DND-41 (cell line): ENCODE measurements at regions not wholly inside any gene's neighbourhood (a gene's known extent, or its start where the extent isn't known, plus 50 kb on each side); places are given as distances from the start of the nearest gene placed in this dataset.

Experiments used
- EZH2 ChIP-seq: IDR thresholded peaks from 3 replicates; pipeline ENCODE4 v1.6.1; 2012; ENCODE audit warnings: borderline replicate concordance, low read depth, mild to moderate bottlenecking, moderate library complexity, low read length, inconsistent platforms; ENCODE audit not compliant: severe bottlenecking
- TF ChIP-seq, protein P1 (sequence below): IDR thresholded peaks from 2 replicates; pipeline ENCODE4 v1.5.1; 2012; ENCODE audit warnings: borderline replicate concordance, low read length, moderate library complexity, mild to moderate bottlenecking; ENCODE audit not compliant: poor library complexity, severe bottlenecking; ENCODE audit errors: extremely low read depth

DNA sequence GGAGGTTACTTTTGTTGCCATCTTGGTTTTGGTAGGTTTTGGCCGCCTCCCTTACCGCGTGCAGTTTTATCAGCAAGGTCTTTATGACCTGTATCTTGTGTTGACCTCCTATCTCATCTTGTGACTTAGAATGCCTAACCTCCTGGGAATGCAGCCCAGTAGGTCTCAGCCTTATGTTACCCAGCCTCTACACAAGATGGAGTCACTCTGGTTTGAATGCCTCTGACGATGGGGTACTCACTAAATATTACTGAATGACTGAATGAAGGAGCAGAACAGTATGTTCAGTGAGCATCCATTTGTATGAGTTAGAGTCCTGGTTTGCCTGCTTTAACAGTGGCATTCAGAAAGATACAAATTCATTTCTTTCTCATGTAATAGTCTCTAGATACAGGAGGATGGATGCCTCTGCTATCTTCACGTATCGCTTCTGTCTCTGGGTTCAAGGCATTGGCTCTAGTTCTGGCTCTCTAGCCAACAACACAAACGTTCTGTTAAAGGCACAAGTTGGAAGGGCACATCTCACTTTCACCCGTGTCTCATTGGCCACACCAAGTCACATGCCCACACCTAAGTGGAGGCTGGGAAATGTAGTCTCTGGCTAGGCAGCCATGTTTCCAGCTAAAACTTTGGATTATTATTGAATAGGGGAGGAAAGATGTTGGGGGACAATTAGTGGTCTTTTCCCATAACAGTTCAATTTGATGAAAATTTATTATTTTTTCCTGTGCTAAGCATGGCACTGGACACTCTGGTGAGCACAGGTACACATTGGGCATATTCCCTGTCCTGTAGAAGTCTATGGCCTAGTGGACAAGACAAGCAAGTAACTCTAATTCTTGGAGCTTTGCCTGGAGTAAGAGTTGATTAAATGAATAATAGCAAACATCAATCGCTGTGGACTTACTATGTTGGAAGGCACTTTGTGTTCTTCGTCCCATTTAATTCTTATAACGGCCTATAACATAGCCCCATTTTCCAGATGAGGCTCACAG is 75.2 kb upstream of the RPH3A start:
- TF ChIP-seq, protein P1, sequence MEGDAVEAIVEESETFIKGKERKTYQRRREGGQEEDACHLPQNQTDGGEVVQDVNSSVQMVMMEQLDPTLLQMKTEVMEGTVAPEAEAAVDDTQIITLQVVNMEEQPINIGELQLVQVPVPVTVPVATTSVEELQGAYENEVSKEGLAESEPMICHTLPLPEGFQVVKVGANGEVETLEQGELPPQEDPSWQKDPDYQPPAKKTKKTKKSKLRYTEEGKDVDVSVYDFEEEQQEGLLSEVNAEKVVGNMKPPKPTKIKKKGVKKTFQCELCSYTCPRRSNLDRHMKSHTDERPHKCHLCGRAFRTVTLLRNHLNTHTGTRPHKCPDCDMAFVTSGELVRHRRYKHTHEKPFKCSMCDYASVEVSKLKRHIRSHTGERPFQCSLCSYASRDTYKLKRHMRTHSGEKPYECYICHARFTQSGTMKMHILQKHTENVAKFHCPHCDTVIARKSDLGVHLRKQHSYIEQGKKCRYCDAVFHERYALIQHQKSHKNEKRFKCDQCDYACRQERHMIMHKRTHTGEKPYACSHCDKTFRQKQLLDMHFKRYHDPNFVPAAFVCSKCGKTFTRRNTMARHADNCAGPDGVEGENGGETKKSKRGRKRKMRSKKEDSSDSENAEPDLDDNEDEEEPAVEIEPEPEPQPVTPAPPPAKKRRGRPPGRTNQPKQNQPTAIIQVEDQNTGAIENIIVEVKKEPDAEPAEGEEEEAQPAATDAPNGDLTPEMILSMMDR, result no peak
- no peak for TF ChIP-seq EZH2
